HG03520 (cell line): ENCODE measurements at regions not wholly inside any gene's neighbourhood (a gene's known extent, or its start where the extent isn't known, plus 50 kb on each side); places are given as distances from the start of the nearest gene placed in this dataset.
"Not testable (repeated sequence)": the region's sequence is repeated elsewhere in the genome, so short reads cannot be mapped to it uniquely, and the experiment has no call there.

Experiments used
- ATAC-seq: cut with Tn5 transposase; IDR thresholded peaks from one replicate; pipeline ENCODE4 v1.9.1; 2021; ENCODE audit warnings: mild to moderate bottlenecking, moderate library complexity; ENCODE audit not compliant: unreplicated experiment

DNA sequence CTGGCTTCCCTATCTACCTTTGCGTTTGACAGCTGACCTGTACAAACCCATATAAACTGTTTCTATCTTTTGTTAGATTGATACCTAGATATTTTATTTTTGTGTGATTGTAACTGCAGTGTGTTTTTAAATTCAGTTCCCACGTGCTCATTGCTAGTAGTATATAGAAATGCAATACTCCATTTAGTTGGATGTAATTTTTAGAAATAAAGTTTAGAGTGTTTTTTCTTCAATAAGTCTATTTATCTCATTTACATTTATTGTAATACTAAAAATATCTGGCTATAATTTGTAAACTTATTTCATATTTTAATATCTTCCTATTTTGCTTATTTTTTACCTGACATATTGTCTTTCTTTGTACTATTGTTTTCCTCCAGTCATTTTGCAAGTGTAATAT is 329.7 kb upstream of the ADARB2 start:
- ATAC-seq: no peak

DNA sequence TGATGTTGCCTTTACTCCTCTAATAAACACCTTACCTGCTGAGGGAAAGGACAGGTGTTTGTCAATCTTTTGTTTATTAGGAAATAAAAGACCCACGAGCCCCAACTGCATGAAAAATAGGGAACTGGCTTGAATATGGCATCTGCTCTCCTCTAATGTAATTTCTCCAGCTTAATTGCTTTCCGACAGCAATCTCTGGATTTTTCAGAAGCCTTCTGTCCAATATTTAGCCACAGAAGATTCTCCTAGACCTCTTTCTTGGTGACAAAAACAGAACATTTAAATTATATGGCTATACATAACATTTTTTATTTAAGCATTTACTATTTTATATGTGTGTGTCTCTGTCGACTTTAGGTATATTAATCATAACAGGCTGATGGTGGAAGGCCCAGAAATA is 317.4 kb upstream of the ADARB2 start:
- ATAC-seq: no peak

DNA sequence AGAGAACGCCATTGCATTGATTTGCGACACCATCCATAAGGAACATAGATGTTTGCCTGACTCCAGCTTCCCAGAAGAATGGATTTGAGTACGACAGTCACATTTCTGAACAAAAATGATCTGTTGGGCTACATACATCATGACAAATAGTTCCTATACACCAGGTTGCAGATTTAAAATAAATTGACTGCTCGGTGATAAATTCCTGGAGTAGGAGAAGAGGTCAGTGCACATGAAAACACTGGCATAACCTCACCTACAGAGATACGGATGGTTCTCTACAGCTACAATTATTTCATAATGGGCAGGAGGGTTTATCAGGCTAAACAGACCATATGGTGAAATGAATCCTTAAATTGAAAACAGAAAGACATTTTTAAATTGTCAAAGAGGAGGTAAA is 316.5 kb upstream of the ADARB2 start:
- ATAC-seq: no peak

DNA sequence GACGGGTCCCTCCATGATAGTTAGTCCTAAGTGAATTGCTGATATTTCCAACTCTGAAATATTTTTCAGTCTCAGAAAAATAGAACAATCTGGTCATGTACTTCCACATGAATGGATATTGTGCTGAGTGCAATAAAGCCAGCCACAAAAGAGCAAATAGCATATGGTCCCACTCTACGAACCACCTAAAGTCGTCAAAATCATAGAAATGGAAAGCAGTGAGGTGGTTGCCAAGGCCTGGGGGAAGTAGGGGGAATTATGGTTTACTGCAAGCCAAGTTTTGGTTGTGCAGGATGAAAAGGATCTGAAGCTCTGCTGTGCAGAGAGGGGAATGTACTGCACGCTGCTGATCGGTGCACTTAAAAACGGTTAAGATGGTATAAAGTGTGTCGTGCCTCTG is 313.8 kb upstream of the ADARB2 start:
- no peak for ATAC-seq

DNA sequence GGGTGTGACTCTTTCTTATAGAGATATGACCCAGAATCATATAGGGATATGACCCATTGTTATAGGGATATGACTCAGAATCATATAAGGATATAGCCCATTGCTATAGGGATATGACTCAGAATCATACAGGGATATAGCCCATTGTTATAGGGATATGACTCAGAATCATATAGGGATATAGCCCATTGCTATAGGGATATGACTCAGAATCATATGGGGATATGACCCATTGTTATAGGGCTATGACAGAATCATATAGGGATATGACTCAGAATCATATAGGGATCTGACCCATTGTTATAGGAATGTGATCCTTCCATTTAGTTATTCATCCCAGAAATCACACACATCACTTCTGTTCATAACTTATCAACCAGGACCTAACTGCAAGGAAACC is 312.2 kb upstream of the ADARB2 start:
- no peak for ATAC-seq

DNA sequence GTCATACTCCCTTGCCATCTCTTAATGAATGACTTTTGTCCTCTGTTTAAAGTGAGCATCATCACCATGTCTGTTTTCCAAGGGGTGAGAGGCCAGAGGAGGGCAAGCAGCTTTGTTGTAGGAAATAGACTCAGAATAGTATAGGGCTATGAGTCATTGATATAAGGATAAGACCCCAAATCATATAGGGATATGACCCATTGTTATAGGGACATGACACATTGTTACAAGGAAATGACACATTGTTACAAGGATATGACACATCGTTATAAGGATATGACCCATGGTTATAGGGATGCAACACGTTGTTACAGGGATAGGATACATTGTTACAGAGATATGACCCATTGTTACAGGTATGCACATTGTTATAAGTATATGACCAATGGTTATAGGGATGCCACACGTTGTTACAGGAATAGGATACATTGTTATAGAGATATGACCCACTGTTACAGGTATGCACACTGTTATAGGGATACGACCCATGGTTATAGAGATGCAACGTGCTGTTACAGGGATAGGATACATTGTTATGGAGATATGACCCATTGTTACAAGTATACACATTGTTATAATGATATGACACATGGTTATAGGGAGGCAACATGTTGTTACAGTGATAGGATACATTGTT is 311.1 kb upstream of the ADARB2 start:
- no peak for ATAC-seq

DNA sequence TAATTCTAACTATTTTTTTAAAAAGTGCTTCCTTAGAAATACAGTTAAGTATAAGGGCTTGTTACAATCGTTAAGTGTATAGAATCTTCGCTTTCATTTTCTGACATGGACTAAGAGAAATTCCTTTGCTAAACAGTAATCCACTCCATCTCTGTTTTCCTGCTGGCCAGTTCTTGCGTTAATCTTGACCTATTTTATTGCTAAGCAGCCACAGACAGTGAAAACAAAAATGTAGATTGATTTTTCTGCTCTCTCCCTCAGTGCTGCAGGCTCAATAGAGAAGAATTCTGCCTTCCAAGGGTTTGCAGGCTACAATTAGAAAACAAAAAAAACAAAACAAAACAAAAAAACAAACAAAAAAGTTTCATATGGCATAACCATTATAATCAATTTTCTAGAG is 310.4 kb upstream of the ADARB2 start:
- no peak for ATAC-seq

DNA sequence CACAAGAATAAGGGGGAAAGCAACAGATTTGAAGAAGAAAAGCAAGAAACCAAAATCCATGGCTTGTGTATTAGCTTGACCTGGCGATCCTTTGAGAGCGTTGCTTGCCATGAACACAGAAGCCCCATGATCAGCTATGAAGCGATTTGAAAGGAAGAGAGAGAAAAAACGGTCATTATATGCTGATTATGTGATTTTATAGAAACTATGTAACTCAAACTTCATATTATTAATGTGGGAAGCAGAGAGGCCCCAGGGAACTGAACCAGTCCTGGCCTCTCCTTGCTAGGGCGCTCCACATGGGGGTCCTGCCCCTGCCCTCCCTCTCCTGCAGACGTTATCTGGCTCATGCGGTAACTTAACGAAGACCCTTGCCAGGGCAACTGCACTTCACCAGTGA is 306.1 kb upstream of the ADARB2 start:
- no peak for ATAC-seq

DNA sequence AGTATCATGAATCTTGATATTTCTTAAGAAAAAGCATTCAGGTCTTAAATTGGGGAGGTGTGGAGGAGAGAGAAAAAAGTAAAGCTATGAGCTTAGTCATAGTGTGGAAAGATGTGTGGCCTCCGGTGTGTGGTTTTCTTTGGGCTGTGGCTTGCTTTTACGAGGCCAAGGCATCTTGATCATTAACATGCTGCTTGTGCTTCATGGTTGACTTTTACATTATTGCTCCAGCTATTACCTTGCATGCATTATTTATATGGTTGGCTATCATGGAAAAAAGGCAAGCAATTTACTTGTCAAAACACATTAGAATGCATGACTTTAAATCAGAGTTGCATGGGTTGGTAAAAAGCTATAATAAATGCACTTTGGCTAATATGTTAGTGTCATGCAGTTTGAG is 300.7 kb upstream of the ADARB2 start:
- ATAC-seq: no peak

DNA sequence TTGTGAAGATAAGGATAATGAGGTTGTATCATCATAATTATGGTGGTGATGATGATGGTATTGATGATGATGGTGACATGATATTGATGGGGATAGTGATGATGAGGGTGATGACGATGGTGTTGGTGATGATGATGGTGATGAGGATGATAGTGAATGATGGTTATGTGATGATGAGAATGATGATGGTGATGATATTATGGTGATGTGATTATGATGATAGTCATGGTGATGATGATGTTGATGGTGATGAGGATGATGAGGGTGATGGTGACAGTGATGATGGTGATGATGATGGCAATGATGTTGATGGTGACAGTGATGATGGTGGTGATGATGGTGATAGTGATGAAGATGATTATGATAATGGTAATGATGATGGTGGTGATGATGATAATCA is 299.9 kb upstream of the ADARB2 start:
- no peak for ATAC-seq

DNA sequence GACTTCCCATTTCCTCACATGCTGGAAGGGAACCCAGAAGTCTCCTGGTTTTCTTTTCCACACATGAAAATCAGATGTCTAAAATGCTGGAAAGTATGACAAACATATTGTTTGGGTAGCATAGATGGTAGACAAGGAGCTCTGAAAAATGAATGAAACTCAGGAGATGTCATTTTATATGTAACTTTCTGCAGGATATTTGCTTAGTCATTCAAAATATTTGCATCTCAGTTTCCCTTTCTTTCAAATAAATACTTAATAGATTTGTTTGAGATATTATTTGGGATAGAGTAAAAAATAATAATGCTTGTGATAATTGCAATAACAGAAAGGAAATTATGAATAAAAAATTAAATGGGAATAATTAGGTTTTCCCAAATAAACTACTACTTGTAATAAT is 298.9 kb upstream of the ADARB2 start:
- ATAC-seq: no peak

DNA sequence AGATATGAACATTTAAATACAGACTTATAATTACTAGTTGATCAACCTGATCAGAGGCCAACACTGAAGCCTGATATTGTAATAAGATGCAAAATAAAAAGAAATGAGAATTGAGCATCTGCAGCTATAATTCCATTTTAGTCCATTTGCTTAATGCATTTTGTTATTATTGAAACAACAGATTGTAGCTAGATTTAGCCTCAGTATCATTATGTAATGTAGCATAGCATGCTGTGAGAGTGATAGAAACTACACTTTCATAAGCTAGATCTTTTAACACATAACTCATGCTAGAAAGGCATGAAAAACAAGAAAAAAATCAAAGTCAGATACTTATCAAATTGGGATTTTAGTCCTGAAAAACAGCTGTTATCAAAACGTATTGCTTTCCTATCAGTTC is 292.7 kb upstream of the ADARB2 start:
- no peak for ATAC-seq

DNA sequence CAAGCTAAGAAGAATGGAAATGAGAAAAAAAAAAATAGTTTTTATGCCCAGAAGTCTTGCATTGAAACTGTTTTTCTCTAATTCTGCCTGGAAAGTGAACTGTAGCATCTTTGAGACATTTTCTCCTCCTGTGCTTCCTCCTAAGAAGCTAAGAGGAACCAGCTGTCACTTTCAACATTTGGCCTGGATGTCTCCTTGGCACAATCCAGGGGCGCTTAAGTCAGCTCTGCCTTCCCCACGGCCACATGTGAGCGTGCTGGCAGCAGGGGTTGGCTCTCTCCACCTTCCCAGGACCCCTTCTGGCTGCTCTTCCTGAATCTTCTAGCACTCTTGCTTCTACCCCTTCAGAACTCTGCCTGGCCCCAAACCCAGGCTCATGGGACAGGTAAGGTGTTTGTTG is 289.6 kb upstream of the ADARB2 start:
- no peak for ATAC-seq

DNA sequence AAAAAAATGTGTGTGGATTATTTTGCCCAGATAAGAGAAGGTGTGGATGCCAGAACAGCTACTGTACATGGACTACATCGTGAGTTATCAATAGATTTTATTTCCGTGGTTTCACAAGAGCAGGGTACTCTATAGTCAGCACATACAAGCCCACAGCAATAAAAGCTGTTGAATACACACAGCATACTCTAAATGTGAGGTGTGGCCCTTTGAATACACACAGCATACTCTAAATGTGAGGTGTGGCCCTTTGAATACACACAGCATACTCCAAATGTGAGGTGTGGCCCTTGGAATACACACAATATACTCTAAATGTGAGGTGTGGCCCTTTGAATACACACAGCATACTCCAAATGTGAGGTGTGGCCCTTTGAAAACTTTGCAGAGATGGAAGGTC is 287.4 kb upstream of the ADARB2 start:
- ATAC-seq: not testable (repeated sequence)

DNA sequence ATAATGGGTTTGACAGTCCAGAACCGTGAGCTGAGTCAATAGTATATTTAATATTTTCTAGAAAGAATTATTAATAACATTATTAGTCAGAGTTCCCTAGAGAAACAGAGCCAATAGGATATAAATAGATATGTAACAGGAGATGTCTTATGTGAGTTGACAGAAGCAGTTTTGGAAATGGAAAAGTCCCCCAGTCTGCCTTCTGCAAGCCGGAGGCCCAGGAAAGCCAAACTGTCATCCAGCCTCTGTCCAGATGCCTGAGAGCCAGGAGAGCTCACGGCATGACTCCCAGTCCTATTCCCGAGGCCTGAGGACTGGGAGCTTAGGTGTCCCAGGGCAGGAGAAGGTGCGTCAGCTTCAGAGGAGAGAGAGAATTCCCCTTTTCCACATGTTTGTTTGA is 286.4 kb upstream of the ADARB2 start:
- ATAC-seq: no peak

DNA sequence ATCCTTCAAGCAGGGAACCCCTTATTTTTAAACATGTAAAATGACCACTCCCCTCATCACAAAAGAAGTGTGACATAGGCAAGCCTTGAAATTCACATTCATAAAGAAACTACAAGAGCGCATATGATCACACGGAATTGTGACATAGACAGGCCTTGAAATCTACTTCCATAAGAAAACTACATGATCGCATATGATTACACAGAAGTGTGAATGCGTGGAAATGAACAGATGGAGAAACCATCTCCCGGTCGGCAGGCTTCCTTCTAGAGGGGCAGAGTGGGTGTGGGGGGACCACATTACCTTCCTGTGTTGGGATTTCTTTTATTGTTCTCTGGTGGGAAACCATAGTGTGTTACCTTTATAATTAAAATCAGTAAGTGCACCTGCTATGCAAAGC is 285.1 kb upstream of the ADARB2 start:
- ATAC-seq: no peak

DNA sequence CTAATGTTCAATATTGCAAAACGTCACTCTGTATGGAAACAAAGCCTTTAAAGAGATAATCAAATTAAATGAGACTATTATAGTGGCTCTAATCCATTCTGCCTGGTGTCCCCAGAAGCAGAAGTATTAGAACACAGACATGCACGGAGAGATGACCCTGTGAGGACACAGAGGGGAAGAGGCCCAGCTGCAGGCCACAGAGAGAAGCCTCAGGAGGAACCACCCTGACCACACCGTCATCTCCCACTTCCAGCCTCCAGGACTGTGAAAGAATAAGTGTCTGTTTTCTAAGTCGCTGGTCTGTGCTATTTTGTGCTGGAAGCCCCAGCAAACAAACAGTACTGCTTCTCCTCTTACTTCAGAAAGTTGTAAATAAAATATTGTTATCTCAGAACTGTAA is 283.5 kb upstream of the ADARB2 start:
- ATAC-seq: no peak

DNA sequence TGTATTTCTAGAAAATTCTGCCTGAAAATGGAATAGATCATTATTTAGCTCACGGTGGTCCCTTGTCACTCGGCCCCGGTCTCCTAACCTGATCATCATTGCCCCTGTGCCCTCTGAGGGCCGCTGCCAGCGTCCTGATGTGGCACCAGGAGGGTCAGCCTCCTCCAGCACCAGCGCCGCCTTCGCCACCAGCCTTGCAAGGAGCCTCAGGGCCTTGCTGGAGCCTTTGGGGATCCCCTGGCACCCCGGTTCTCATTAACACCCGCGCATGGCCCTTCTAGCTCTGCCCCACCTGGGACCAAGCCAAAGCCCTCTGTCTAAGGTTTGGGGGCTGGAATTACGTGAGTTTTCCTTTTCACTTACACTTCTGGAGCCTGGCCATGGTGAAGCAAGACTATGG is 282.5 kb upstream of the ADARB2 start:
- ATAC-seq: no peak

DNA sequence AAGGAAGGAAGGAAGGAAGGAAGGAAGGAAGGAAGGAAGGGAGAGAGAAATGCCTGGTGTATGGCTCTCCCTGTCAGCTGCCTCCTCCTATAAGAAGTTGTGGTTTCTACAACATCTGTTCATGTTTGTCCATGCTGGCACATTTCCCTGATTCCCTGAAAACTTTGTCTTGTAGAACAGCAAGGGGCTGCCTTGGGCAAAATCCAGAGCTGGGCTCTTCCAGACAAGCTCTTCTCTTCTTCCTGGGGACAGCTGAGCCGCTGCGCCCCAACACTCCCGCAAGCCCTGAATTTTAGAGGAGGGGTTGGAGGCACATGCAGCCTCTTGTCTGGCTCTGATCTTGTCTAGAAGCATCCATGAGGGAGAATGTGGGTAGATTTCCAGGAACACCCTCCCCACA is 282.0 kb upstream of the ADARB2 start:
- no peak for ATAC-seq

DNA sequence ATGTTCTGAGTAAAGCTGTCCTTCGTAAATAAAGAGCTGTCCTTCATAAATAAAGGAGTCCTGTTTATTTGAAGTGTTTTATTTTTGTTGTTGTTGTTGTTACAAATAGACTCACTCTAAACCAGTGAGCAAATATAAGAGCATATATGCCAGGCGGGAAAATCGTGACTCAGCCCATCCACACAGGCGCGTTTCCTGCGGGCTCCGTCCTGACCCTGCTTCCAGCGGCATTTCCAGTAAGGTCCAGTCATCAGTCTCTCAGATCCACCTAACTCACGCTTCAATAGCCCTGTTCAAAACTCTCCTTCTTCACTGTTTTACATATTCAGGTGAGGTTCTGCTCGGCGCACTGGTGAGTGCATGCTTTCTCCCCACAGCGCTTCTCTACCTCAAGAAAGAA is 277.2 kb upstream of the ADARB2 start:
- ATAC-seq: no peak

DNA sequence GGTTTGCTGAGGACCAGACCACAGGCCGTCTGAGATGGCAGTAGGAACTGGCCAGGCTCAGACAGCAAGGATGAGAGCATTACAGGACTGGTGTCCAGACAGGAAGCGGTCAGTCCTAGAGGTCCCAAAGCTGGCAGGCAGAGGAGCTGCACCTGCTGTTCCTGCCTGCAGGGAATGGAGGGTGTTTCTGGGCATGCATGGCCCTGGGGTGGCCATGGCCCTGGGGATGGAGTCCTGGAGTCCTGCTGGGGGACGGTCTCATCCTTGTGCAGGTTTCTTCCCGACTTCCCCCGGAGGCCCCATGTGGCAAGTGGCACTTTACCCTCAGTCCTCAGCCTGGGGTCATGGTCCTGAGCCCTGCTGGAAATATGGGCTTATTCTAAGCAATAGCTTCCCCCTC is 274.9 kb upstream of the ADARB2 start:
- ATAC-seq: no peak

DNA sequence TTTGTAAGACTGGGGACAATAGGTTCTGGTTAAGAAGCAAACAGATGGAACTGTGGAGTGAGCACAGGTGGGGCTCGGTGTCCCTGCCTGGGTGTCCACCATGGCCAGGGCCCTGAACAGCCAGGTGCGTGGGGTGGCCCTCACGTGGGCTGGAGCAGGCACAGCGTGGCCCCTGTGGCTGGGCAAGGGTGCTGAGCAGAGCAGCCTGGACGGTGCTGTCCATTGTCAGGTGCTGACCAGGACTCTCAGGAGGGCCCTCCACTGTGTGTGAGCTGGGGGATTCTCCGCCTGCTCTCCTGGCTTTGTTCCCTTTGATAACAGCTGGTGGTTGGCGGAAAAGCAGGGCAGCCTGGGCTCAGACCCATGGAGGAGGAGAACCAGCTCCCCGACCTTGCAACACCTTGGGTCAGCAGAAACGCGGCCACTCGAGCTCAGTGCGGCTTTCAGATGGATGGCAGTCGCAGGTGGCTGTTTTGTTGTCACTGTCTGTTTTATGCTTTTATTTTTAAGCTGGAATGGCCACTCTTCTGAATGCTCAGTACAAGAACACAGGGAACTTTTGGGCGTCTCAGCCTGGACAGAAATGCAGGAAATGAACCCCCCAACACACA is 273.9 kb upstream of the ADARB2 start:
- ATAC-seq: no peak

DNA sequence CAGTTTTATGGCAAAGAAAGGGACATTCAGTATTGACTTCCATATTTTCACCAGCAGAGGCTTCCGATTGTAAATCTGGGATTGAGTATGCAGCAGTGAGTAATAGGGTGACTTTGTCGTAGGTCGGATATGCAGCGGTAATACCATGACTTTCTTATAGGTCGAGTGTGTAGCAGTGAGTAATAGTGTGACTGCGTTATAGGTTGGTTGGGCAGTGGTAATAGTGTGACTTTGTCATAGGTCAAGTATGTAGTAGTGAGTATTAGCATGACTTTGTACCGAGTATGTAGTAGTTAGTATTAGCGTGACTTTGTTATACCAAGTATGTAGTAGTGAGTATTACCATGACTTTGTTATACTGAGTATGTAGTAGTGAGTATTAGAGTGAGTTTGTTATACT is 268.2 kb upstream of the ADARB2 start:
- no peak for ATAC-seq
